ENCODE measurements at regions not wholly inside any gene's neighbourhood (a gene's known extent, or its start where the extent isn't known, plus 50 kb on each side); places are given as distances from the start of the nearest gene placed in this dataset.

DNA sequence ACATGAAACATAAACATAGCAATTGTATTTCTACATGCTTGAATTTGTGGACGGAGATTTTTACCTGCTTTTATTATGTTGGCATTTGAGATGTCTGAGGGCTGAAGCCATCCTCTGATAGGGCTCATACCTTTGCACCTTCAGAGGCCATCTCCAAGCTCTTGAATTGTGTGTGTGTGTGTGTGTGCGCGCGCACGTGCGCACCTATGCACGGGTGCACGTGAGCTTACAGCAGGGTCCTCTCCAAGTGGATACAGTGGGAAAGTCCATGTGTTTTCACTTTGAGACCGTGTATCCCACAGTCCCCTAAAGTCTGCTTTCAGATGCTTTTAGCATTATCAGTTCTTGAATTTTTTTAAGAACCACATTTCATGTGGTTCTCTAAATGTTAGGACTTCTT lies 178.6 kb downstream of the RAB11FIP2 start:
- DNase-seq (ENCODE audit: low spot score) = no peak

DNA sequence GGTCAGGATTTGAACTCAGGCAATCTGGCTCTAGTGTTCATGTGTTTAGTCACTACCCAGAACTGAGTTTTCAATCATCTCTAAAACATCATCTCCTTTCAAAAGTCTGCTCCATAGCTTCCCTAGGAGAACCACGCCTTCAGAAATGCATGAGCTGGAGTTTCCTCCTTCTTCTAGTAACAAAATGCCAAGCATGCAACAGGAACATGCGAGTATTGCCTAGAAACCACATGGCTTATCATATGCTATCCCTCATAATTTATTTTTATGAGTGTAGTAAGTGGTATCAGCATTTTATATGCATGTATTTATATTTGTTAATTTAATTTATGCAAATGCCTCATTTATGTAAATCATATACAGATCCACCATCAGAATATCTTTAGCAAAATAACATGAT lies 170.9 kb downstream of the RAB11FIP2 start:
- DNase-seq (ENCODE audit: low spot score) = no peak

DNA sequence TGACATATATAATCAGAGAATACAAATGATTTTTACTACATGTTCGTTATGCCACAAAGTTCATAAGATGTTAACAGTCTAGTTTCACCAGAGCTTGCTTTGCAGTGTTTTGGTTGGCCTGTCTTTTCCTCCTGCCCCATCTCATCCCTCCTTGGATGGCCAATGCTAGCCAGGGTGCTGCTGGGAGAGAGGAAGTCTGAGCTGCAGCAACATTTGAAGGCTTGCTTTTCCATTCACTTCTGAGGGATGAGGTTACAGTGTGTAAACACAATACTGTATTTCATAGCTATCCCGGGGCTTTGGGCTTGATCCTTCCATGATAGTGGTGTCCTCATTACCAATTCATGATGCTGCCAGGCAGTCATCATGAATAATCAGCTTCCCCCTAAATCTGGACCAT lies 170.5 kb downstream of the RAB11FIP2 start:
- no peak for DNase-seq (ENCODE audit: low spot score)

DNA sequence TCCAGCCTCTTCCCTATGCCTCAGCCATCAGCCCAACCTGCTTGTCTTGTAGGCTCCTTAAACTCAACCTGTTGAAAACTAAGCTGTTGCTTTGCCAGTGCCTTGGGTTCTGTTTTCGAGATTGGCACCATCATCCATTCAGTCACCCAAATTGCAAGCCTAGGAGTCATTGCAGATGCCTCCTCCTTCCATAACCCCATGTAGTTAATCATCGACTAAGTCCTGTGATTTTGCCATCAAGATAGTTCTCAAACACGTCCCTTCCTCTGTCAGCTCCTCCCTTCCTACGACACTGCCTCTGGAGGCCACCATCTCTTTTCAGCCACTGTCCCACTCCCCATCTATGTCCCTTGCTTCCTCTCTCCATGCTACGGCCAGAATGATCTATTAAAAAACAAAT lies 168.1 kb downstream of the RAB11FIP2 start:
- DNase-seq (ENCODE audit: low spot score) = no peak

DNA sequence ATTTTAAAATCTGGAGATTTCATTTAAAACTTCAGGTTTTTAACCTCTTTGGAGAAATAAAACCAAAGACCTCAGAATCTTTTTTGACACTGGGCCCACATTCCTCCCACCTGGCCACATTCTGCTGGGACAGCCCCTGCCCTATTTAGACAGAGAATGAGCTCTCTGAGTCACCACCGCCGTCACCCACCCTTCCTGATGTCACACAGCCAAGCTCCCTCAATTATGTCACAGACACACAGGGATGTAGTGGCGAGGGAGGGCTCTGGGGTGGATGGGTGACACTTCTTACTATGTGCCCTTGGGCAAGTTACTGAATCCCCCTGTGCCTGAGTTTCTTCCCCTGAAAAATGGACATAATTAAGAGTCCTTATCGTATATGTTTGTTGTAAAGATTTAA lies 162.6 kb downstream of the RAB11FIP2 start:
- no peak for DNase-seq (ENCODE audit: low spot score)

DNA sequence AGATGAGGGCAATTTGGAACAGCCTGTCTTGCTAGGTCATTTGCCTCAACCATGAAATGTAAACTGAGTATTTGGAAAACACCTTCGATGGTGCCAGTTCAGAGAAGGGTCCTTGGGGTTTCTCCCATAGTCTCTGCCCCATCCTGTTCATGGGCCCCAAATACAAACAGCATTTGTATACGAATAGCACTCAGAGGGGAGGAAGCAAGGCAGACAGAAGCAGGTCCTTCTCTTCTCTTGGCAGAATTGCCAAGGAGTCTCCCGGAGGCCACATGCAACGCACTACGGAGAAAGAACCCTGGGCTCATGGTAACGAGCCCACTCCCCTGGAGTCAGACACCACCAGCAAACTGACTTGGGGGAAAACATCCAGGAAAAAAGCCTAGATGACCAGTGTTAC lies 162.1 kb downstream of the RAB11FIP2 start:
- no peak for DNase-seq (ENCODE audit: low spot score)

DNA sequence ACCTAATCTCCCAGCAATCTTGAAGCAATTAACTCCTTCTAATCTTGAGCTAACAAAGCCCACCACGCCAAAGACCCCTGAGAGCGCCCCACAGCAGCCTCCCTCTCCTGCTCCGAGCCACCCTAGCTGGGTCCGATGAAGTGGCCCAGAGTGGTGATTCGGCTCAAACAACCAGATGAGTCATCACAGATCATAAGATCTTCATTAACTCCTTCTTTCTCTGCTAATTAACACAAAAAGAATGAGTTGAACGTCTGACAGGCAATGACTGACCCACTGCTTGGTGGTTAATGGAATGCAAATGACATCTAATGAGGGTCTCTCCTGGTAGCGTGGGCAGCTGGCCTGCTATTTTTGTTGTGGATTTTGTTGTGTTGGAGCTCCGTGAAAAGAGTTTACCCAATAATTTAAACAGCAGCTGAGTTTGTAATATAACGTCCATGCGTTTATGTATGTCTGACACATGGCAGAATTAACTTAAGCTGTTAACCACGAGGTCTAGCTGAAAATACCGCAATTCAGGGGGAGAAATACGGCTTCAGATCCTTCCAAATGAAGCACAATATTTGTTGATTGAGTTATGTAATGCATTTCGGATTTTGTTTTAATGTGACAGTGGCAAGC lies 161.4 kb downstream of the RAB11FIP2 start:
- DNase-seq (ENCODE audit: low spot score) = no peak

DNA sequence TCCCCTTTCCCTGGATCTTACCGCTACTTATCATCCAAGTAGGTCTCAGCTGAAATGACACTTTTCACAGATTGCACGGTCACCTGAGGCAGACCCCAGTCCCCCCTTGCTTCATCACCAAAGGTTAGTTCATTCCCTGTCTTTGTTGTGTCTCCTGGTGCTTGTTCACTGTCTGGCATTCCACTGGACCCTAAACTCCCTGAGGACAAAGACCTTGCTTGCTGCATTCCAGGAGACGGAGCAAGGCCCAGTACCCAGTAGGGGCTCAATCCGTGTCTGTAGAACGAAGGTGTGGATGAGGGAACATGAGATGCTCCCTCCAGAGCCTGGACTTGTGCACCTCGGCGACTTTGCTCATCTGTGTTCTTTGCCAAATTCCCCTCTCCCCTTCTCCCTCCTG lies 160.0 kb downstream of the RAB11FIP2 start:
- no peak for DNase-seq (ENCODE audit: low spot score)

DNA sequence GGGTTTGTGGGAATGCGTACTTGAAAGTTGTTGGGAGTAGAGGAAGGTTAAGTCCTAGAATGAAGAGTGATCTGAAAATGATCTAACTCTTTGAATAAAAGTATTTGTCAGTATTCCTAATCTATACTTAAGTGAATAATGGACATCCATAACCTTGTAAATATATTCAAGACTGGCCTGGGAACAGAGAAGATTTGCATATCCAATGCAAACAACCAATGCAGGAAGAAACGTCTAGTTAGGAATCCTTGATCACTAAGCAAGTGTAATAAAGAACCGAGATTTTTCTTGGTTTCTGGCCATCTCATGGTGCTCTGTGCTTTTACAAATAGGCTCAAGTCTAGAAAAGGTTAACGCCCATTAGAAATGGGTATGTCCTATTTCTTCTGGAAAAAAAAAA lies 157.1 kb downstream of the RAB11FIP2 start:
- no peak for DNase-seq (ENCODE audit: low spot score)

DNA sequence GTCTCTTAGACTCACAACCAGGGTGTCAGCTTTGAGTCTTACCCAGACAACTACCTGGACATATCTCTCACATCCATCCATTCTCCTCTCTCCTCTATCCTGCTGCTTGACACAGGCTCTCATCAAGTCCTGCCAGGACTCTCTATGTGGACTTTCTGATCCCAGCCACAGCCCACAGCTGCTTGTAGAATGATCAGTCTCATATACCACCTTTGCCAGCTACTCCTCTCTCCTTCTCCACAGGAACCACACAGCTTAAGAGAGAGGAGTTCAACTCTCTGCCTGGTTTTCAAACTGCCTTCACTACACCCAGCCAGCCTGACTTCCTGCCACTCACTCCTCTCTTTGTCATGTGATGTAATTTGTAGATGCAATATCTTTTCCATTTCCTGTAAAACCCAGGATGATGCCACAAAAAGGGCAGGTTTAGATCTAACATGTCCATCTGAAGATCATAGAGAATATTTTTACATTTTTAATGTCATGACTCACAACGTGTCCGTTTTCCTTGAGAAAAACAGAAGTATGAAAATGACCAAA lies 154.0 kb downstream of the RAB11FIP2 start:
- no peak for DNase-seq (ENCODE audit: low spot score)

DNA sequence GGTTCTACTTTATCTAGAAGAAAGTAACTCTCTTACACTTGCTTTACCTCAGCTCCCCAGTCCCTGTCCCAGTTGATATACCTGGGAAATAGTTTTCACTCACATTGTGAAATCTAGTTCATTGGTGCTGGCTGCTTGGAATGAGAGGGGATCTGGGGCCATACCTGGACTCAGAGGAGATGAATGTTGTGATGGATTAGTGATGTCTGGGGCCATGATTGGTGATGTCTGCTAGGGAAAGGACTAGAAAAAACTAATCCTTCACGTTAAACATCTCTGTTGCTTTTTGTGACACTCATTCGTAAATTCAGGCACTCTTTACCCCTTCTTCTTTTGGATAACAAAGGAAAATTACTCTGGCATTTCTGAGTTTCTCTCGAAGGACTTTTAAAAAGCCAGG lies 152.4 kb downstream of the RAB11FIP2 start:
- DNase-seq (ENCODE audit: low spot score) = no peak

DNA sequence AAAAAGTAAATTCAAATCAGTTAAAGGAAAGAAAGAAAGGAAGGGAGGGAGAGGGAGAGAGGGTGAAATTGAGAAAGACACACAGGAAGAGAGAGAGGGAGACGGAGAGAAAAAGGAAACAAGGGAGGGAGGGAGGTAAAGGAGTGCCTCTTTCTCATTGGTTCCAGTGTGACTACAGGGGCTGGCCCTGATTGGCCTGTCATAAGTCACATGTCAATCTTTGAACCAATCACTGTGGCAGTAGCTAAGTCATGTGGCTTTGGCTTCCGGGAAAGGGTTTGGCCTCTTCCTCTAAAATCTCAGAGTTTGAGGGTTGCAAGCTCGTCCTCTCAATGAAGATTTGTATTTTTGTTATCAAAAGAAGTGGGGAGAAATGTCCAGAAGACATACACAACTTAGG lies 150.2 kb downstream of the RAB11FIP2 start:
- DNase-seq (ENCODE audit: low spot score) = no peak

DNA sequence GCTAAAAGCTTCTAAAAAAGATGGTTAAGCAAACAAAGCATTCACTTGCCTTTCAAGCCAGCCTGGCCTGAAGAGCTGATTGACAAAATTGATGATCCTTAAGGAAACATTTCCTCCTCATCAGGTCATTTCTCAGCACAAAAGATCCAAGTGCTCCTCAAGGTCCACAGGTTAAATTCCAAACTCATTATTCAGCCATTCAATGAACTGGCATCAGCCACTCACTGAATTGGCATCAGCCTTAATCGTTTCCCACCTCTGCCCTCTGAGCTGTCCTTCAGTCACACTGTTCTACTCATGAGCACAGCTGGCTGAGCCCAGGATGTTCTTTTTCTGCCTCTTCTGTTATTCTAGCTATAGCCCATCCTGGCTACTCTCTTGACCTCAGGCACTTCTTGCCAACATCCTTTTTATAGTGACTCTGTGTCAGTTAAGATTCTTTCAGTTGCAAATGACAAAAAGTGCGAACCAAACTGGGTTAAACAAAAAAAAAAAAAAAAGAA lies 147.5 kb downstream of the RAB11FIP2 start:
- no peak for DNase-seq (ENCODE audit: low spot score)

DNA sequence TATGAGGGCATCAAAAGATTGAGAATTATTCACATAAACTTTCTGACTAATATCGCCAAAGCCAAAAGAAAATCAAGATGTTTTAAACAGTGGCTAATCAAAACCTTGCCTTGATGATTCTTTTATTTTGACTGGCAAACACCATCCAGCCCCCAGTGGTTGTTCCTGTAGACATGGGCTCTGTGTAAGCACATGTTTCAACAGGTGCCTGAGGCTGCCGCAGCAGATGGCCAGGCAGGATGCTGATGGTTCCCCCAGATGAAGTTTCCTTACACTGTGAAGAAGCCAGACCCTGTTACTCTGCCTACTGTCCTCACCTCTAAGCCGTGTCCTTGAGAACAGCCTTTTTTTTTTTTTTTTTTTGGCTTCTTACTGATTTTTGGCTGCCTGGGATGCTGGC lies 146.5 kb downstream of the RAB11FIP2 start:
- no peak for DNase-seq (ENCODE audit: low spot score)

DNA sequence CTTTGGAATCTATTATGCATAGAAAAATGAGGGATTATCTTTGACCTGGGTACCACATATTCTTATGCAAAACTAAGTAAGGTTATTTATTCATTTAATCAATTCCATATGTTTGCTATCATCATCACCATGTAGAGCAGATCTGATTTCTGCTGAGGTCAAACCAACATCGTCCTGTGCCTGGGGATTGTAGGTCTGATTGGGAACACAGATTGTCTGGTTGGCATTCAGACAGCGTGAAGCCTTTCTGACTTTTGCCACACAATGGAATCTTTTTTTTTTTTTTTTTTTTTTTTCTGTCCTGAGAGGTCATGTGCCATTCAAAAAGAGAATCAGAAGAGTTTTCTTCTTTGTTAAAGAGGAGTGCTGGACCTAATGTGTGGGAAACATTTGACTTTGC lies 142.9 kb downstream of the RAB11FIP2 start:
- no peak for DNase-seq (ENCODE audit: low spot score)

DNA sequence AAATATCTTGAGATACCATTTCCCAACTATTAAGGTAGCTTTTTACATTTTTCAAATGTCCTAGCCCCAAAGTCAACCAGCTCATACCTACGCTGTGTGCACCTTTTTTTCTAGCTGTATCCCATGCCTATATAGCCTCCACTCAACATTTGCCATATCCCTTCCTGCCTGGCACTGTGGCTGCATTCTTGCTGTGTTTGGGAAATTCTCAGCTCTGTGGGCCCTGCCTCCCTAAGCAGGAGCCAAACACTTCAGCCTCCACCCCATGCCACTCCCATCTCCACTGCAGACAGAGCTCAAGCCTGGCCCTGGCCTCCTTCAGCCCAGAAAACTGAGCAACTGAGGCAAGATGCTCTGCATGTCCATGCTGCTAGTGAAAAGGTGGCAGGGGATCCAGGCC lies 141.3 kb downstream of the RAB11FIP2 start:
- no peak for DNase-seq (ENCODE audit: low spot score)

DNA sequence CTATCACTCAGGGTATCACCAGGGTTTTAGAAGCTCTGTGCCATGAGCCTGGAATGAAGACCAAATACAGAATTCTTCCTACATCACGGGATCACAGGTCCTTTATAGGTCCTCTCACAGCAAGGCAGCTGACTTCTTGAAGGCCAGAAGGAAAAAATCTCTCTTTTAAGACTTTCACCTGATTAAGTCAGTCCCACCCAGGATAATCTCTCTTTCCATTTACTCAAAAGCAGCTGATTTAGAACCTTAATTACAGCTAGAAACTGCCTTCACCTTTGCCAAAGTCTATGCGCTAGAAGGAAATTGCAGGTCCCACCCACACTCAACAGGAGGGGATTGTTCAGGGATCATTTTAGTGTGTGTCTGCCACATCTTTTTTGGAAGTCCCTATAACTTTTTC lies 135.1 kb downstream of the RAB11FIP2 start:
- DNase-seq (ENCODE audit: low spot score) = no peak

DNA sequence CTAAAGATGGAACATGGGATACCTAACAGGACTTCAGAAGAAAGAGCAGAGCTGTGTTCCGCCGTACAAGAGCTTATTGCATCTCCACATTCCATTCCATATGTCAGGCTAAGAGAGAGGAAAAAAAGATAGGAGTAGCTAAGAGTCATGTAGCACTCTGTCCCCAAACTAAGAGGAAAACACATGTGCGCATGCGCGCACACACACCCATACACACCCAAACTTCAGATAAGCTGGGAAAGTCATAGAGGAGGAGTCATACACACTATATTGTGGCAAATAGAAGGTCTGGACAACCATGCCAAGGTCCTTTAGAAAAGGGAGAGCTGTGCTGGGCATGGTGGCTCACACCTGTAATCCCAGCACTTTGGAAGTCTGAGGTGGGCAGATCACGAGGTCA lies 132.4 kb downstream of the RAB11FIP2 start:
- no peak for DNase-seq (ENCODE audit: low spot score)

DNA sequence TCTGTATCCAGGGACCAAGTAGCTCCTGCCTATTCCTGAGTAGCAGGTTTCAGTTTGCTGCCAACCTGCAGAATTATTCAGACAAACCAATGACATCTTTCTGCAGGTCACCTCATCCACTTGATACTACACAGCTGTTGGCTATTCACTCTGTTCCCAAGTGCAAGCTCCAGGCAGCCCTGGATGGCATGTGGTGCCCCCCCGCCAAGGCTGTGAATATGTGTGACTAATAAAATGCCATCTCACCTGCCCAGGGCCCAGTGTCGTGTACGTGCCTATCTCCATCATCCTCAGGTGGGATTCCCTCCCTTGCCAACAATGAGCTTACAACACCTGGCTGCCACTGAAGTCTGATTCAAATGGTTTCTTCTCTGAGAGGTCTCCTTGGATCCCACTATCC lies 125.8 kb downstream of the RAB11FIP2 start:
- no peak for DNase-seq (ENCODE audit: low spot score)

DNA sequence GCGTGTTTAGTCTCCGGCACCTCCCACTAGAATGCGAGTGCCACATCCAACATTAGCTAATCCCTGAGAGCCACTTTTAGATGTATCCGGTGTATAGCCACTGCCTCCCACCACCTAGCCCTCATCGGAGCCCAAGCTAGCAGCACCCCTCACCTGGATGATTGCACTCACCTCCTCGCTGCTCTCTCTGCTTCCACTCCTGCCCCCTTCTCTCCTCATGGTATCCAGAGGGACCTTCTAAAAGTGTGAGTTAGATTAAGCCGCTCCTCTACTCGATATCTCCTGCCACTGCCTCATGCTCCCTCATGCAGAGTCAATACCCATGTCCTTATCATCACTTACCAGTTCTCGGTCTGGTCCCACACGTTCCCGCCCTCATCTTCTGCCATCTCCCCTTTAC lies 125.3 kb downstream of the RAB11FIP2 start:
- DNase-seq (ENCODE audit: low spot score) = no peak

DNA sequence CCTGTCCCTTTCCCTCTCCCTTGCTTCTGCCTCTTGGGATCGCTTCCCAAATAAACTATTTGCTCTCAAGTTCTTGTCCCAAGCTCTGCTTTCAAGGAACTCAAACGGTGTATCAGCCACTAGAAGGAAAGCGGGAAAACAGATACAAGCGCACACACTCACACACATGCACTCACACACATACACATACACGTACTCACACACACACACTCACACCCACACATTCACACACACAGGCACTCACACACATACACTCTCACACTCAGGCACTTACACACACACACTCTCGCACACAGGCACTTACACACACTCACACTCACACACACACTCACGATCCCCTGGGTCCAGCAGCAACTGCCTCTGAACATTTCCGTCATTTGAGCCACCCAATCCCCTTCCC lies 121.9 kb downstream of the RAB11FIP2 start:
- no peak for DNase-seq (ENCODE audit: low spot score)

DNA sequence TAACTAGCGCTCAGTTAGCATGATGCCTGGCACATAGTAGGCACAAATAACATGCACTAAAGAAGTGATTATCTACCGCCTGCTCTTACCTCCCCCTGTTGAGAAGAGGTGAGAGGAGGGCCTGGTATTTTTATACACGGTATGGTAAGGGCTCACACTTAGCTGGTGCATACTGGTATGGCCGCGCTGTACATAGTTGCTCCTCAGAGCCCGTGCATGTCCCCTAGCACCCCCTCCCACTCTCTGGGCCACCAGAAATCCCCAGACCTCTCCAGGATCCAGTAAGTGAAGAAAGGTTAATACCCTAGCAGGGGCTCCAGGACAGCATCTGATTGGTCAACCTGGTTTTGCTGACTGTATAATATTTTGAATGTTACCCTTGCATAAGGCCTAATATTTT lies 121.4 kb downstream of the RAB11FIP2 start:
- DNase-seq (ENCODE audit: low spot score) = no peak

DNA sequence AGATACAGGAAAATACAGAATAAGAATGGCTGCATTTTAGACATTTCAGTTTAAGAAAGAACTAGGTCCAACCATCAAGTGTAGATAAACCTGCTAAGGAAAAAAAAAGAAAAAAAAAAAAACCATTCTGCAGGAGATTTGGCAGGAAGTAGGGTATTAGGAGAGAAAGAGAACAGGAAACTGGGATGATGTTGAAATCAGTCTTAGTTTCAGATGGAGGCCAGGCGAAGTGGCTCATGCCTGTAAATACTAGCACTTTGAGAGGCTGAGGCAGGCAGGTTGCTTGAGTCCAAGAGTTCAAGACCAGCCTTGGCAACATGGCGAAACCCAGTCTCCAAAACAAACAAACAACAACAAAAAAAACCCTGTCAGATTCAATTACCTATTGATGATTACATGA lies 120.2 kb downstream of the RAB11FIP2 start:
- DNase-seq (ENCODE audit: low spot score) = no peak

DNA sequence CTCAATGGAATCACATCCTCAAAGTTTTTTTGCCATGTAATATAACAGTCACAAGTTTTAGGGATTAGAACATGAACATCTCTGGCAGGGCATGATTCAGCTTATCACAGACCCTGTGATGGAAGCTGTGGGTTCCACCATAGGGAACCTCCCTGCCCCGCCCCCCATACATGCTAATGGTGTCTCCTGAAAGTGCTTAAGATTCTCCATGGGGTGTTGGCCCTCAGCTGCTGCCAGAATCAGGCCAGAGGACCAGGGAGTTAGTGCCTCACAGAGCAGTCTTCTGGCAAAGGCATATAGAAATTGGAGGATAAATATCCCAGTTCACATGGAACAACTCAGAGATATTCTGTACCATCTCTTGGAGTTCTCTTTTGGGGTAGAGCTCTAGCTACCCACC lies 119.4 kb downstream of the RAB11FIP2 start:
- DNase-seq (ENCODE audit: low spot score) = no peak

Measured in left forelimb (tissue), 1 donor.